Fibroblast of lung (primary cell): ENCODE measurements at regions not wholly inside any gene's neighbourhood (a gene's known extent, or its start where the extent isn't known, plus 50 kb on each side); places are given as distances from the start of the nearest gene placed in this dataset.
A peak's percentile ranks its signal among the peaks of the same experiment; 100 is the strongest.

ENCODE experiments used
- DNase-seq, 2 donors: peaks; one replicate each; pipeline versions ENCODE4 v3.0.0 to v3.0.0-alpha.2; 2010; ENCODE audit warnings: low read depth in 2 of 2
- H2AFZ ChIP-seq: 2 replicates; pipeline ENCODE4 v1.5.1; 2012; ENCODE audit warnings: low read length, control low read depth, inconsistent platforms
- H3K27ac ChIP-seq: 2 replicates; pipeline ENCODE4 v1.5.1; 2011; ENCODE audit warnings: low read length, control low read depth; ENCODE audit not compliant: insufficient read depth
- H3K27me3 ChIP-seq: 2 replicates; pipeline ENCODE4 v1.5.1; 2011; ENCODE audit warnings: mild to moderate bottlenecking, low read length; ENCODE audit not compliant: control insufficient read depth, insufficient read depth
- H3K36me3 ChIP-seq: 2 replicates; pipeline ENCODE4 v1.5.1; 2011; ENCODE audit warnings: low read length; ENCODE audit not compliant: control insufficient read depth, insufficient read depth
- H3K4me1 ChIP-seq: 2 replicates; pipeline ENCODE4 v1.5.1; 2011; ENCODE audit warnings: low read length; ENCODE audit not compliant: control insufficient read depth, insufficient read depth; ENCODE audit errors: extremely low read depth
- H3K4me2 ChIP-seq: 2 replicates; pipeline ENCODE4 v1.5.1; 2011; ENCODE audit warnings: low read length, control low read depth; ENCODE audit not compliant: insufficient read depth; ENCODE audit errors: extremely low read depth
- H3K4me3 ChIP-seq, 4 experiments: fragments of 200-600 bp in 1 of 4; sonication (generic) in 1 of 4; replicated peaks in 1 of 4; 2 replicates each; pipeline ENCODE4 v1.5.1; 2011 to 2016; ENCODE audit warnings: low read length in 4 of 4, low read depth in 3 of 4, mild to moderate bottlenecking in 3 of 4, control low read depth in 2 of 4, inconsistent platforms in 1 of 4, mixed read lengths in 1 of 4; ENCODE audit not compliant: insufficient read depth in 1 of 4; ENCODE audit errors: control extremely low read depth in 1 of 4
- H3K79me2 ChIP-seq: 2 replicates; pipeline ENCODE4 v1.5.1; 2012; ENCODE audit warnings: mild to moderate bottlenecking, low read length, inconsistent platforms; ENCODE audit not compliant: control insufficient read depth, insufficient read depth
- H3K9ac ChIP-seq: 2 replicates; pipeline ENCODE4 v1.5.1; 2011; ENCODE audit warnings: mild to moderate bottlenecking, low read length, control low read depth; ENCODE audit not compliant: insufficient read depth
- H3K9me3 ChIP-seq: 2 replicates; pipeline ENCODE4 v1.5.1; 2012; ENCODE audit warnings: low read depth, low read length; ENCODE audit not compliant: control insufficient read depth, insufficient read depth
- H4K20me1 ChIP-seq: 2 replicates; pipeline ENCODE4 v1.5.1; 2011; ENCODE audit warnings: low read length; ENCODE audit not compliant: control insufficient read depth, insufficient read depth; ENCODE audit errors: extremely low read depth
- EZH2 ChIP-seq: IDR thresholded peaks from 2 replicates; pipeline ENCODE4 v1.5.1; 2012; ENCODE audit warnings: low read length, control low read depth, mild to moderate bottlenecking; ENCODE audit errors: missing control alignments
- TF ChIP-seq, protein P1 (sequence below), 2 donors: IDR thresholded peaks in 1 of 2; conservative IDR thresholded peaks in 1 of 2; 1 replicate in 1 of 2; 2 replicates in 1 of 2; pipeline ENCODE4 v1.5.1; 2011 to 2012; ENCODE audit warnings: low read length in 2 of 2, control low read depth in 1 of 2, inconsistent platforms in 1 of 2, low read depth in 1 of 2, mild to moderate bottlenecking in 1 of 2

DNA sequence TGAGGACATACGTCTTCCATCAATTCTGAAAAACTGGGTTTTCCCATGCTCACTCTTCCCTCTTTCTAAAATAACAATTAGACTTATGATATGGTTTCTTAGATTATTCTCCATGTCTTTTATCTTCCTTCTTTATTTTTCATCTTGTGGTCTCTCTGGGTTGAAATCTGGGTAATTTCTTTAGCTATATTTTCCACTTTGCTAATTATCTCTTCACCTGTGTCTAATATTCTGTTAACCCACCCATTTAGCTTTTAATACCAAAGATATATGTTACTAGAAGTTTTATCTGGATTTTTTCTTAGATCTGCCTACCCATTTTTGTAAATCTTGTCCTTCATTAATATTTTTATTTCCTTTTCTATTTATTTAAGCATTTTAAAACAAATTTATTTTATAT lies 121.8 kb downstream of the TENT5A start:
- no peaks in the 10 kb centered on the region for H3K4me1 ChIP-seq
- H3K27me3 ChIP-seq = no peaks in the 10 kb centered on the region
- no peak overlapping the region for H3K4me3 ChIP-seq
- no peaks in the 10 kb centered on the region for H3K9me3 ChIP-seq
- no peak overlapping the region for H3K27ac ChIP-seq
- no peak overlapping the region for H3K9ac ChIP-seq
- H4K20me1 ChIP-seq = no peaks in the 10 kb centered on the region
- H3K79me2 ChIP-seq = no peaks in the 10 kb centered on the region
- H3K36me3 ChIP-seq = no peaks in the 10 kb centered on the region
- DNase-seq = no peak
- TF ChIP-seq EZH2 = no peak
- TF ChIP-seq, protein P1, sequence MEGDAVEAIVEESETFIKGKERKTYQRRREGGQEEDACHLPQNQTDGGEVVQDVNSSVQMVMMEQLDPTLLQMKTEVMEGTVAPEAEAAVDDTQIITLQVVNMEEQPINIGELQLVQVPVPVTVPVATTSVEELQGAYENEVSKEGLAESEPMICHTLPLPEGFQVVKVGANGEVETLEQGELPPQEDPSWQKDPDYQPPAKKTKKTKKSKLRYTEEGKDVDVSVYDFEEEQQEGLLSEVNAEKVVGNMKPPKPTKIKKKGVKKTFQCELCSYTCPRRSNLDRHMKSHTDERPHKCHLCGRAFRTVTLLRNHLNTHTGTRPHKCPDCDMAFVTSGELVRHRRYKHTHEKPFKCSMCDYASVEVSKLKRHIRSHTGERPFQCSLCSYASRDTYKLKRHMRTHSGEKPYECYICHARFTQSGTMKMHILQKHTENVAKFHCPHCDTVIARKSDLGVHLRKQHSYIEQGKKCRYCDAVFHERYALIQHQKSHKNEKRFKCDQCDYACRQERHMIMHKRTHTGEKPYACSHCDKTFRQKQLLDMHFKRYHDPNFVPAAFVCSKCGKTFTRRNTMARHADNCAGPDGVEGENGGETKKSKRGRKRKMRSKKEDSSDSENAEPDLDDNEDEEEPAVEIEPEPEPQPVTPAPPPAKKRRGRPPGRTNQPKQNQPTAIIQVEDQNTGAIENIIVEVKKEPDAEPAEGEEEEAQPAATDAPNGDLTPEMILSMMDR (conservative IDR thresholded peaks at IDR 0.05 in 1 of 2, IDR thresholded peaks at IDR 0.05 in 1 of 2; ENCODE audit: low read depth in 1 of 2, low read length in 2 of 2) = no peak
- H3K4me2 ChIP-seq = no peak overlapping the region
- no peak overlapping the region for H2AFZ ChIP-seq

DNA sequence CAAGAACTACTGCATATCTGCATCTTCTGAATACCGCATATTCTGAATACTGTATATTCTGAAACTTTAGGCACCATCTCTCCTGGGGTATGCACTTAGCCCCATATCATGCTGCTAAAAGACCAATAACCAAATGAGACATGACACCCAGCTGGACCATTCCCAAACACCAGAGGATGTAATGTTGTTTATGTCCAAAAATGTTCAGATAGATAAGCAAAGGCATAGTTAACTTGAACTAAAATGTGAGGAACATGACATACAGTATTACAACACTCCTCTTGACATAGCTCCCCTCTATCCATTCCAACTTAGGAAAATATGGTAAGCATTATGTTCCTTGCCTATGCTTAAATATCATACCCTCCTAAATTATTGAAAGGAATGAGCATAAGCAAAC lies 127.3 kb downstream of the TENT5A start:
- no peak overlapping the region for H3K9ac ChIP-seq
- H3K79me2 ChIP-seq = no peaks in the 10 kb centered on the region
- TF ChIP-seq, protein P1 (conservative IDR thresholded peaks at IDR 0.05 in 1 of 2, IDR thresholded peaks at IDR 0.05 in 1 of 2; ENCODE audit: low read depth in 1 of 2, low read length in 2 of 2) = no peak
- no peak for TF ChIP-seq EZH2
- H4K20me1 ChIP-seq = no peaks in the 10 kb centered on the region
- H3K4me2 ChIP-seq = no peak overlapping the region
- no peak overlapping the region for H2AFZ ChIP-seq
- H3K4me1 ChIP-seq = no peaks in the 10 kb centered on the region
- H3K27me3 ChIP-seq = no peaks in the 10 kb centered on the region
- DNase-seq = peak in 1 of 2 donors; percentile 4
- no peaks in the 10 kb centered on the region for H3K9me3 ChIP-seq
- no peak overlapping the region for H3K27ac ChIP-seq
- no peak overlapping the region for H3K4me3 ChIP-seq
- no peaks in the 10 kb centered on the region for H3K36me3 ChIP-seq

- Histone ChIP-seq H3K4me1 (no peaks in the 10 kb centered on the region), H3K4me3 (no peak overlapping the region), H3K9ac (no peak overlapping the region), H3K27ac (no peak overlapping the region), H3K79me2 (no peaks in the 10 kb centered on the region), H3K27me3 (no peaks in the 10 kb centered on the region), H3K36me3 (no peaks in the 10 kb centered on the region), H3K4me2 (no peak overlapping the region), H4K20me1 (no peaks in the 10 kb centered on the region), H3K9me3 (no peaks in the 10 kb centered on the region), H2AFZ (no peak overlapping the region)
- DNase-seq = no peak
- no peak for TF ChIP-seq EZH2
- TF ChIP-seq, protein P1 (conservative IDR thresholded peaks at IDR 0.05 in 1 of 2, IDR thresholded peaks at IDR 0.05 in 1 of 2; ENCODE audit: low read depth in 1 of 2, low read length in 2 of 2) = no peak
Measured at GRCh38 chr6:81624453-81624852, 128.0 kb downstream of the TENT5A start.
